ENCODE measurements at regions not wholly inside any gene's neighbourhood (a gene's known extent, or its start where the extent isn't known, plus 50 kb on each side); places are given as distances from the start of the nearest gene placed in this dataset.

DNA sequence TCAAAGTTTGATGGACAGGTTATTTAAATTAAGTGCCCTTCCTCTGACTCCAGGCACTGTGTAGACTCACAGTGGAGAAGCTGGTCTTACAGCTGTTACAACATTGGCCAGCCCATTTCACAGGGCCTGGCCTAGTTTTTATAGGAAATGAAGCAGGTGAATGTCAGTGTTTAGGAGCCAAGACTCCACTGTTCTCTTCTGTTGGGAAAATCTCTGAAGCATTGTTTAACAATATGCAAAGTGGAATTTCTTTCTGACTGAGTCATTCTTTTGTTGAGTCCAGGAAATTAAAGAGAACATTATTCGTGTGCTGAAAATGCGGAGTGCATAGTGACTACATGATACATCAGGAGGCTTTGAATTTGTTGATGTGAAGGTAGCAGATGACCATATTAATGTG lies 64.7 kb downstream of the ARRDC4 start:
- no peak for DNase-seq (ENCODE audit: low read depth in 4 of 4, low spot score in 2 of 4)

DNA sequence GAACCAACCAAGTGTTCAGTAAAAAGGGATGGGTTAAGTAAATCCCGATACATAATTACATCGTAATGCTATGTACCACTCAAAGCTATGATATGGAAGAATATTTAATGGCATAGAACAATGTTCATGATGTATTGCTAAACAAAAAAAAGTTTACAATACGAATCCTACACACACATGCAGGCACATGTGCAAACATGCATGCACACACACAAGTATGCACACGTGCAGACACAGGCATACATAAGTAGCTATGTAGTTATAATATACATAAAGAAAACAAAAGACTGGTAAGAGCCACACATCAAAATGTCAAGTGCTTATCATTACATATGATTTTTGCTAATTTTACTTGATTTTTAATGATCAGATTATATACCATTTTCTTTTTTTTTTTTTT lies 74.2 kb downstream of the ARRDC4 start:
- DNase-seq (ENCODE audit: low read depth in 4 of 4, low spot score in 2 of 4): no peak

GRCh38 chr15:98035134-98035533 lies 74.6 kb downstream of the ARRDC4 start:
- DNase-seq (ENCODE audit: low read depth in 4 of 4, low spot score in 2 of 4): no peak

DNA sequence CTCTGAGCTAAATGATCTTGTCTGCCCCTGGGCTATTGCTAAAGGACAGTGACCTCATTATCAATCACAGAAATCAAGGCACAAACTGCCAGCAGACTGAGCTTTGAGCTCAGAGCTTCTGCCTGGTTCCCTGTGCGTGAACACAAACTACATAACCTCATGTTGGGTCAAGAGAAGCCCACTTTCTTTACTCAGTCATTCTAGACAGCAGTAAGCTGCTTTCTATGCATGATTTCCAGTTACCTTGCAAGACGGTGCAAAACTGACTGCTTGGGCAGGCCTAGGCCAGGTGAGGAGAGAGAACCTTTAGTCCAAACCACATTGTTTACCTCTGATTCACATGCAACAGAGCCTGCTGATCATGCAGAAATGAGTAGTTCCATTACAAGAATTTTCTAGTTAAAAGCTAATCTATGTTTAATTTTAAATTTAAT lies 75.1 kb downstream of the ARRDC4 start:
- DNase-seq (ENCODE audit: low read depth in 4 of 4, low spot score in 2 of 4): no peak

DNA sequence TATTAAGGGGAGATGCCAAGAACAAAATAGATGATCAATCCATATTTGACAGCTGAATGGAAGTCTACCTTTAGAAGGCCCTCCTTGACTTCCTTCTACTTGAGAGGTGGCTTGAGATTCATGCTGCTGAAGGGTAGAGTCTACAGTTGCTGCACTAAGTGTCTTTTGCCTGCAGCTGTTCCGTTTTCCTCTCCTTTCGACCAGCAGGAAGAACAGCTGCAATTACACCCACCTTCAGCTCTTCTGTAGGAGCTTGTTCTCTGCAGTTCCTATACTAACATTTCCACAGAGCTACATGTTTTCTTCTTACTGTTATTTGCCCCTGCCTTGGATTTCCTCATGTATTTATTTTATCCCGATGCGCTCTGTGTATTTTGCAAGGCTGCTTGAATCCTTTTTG lies 79.1 kb downstream of the ARRDC4 start:
- no peak for DNase-seq (ENCODE audit: low read depth in 4 of 4, low spot score in 2 of 4)

DNA sequence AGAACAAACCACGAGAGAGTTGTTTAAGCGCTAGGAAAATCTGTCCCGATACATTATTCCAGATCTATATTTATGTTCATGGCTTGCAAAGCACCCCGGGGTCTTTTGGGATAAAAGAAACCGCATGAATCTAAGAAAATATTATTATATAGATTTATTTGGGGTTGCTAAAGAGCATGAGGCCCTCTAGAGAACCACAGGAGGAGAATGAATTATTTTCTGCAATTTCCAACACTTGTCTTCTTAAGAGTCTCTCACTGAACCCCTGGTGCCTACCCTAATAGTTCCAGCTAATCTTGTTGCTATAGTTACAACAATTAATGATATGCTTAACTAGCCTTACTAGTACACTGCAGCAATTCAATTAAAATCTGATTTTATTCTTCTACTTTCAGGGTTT lies 79.6 kb downstream of the ARRDC4 start:
- DNase-seq (ENCODE audit: low read depth in 4 of 4, low spot score in 2 of 4): no peak

GRCh38 chr15:98043160-98044014 lies 82.9 kb downstream of the ARRDC4 start:
- no peak for DNase-seq (ENCODE audit: low read depth in 4 of 4, low spot score in 2 of 4)

- DNase-seq (ENCODE audit: low read depth in 4 of 4, low spot score in 2 of 4): no peak
Observed at GRCh38 chr15:98051734-98052133, 91.2 kb downstream of the ARRDC4 start.

DNA sequence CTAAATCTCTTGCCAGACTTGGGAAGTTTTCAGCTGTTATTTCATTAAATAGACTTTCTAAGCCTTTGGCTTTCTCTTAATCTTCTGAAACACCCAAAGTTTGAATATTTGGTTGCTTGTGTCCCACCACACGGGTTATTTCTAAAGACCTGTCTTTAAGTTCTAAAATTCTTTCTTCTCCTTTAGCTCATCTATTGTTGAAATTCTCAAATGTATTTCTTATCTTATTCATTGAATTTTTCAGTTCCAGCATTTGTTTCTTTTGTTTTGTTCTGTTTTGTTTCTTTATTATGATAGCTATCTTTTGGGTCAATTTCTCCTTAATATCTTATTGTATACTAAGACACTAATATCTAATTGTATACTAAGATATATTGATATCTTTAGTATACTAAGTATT lies 97.0 kb downstream of the ARRDC4 start:
- no peak for DNase-seq (ENCODE audit: low read depth in 4 of 4, low spot score in 2 of 4)

- DNase-seq (ENCODE audit: low read depth in 4 of 4, low spot score in 2 of 4): no peak
Observed at GRCh38 chr15:98062869-98063268, 102.4 kb downstream of the ARRDC4 start.

- DNase-seq (ENCODE audit: low read depth in 4 of 4, low spot score in 2 of 4): no peak
Observed at GRCh38 chr15:98063315-98063714, 102.8 kb downstream of the ARRDC4 start.

- DNase-seq (ENCODE audit: low read depth in 4 of 4, low spot score in 2 of 4): no peak
Observed at GRCh38 chr15:98063871-98064270, 103.4 kb downstream of the ARRDC4 start.

DNA sequence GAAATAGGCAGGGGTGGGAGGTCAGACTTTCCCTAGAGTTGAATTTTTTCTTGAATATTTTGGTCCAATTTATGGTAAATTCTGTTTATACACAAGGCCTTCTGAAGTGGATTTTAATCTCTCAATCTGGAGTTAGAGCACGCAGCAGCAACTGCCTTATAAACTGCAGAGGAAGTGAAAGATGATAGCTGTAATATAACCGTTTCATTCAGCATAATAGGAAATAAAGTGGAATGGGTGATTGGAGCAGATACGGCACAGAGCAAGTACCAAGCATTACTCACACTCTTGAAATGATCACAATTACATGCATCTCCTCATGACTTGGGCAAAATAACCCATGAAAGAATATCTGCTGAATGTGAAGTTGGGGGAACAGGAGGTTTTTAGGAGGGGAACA lies 106.8 kb downstream of the ARRDC4 start:
- no peak for DNase-seq (ENCODE audit: low read depth in 4 of 4, low spot score in 2 of 4)

GRCh38 chr15:98069256-98069655 lies 108.8 kb downstream of the ARRDC4 start:
- no peak for DNase-seq (ENCODE audit: low read depth in 4 of 4, low spot score in 2 of 4)

GRCh38 chr15:98070137-98070536 lies 109.6 kb downstream of the ARRDC4 start:
- no peak for DNase-seq (ENCODE audit: low read depth in 4 of 4, low spot score in 2 of 4)

GRCh38 chr15:98071786-98072185 lies 111.3 kb downstream of the ARRDC4 start:
- DNase-seq (ENCODE audit: low read depth in 4 of 4, low spot score in 2 of 4): no peak

DNA sequence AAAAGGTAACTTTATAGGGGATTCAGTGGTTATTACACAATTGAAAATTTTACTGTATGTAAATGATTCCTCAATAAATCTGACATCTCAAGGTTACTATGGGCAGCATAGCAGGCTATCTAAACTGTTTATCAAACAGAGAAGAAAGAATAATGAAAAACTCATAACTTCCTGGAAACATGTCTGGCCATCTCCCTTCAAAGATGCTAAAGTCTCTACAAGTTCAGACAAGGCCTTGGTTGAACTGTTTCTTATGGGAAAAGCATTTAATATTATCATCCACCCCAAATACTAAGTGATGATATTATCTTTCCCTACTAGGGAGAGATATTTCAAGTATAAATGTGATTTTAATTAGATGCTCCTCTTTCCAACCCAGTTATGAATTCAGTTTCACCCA lies 114.9 kb downstream of the ARRDC4 start:
- DNase-seq (ENCODE audit: low read depth in 4 of 4, low spot score in 2 of 4): no peak

GRCh38 chr15:98076021-98076816 lies 115.7 kb downstream of the ARRDC4 start:
- no peak for DNase-seq (ENCODE audit: low read depth in 4 of 4, low spot score in 2 of 4)

GRCh38 chr15:98077186-98077585 lies 116.7 kb downstream of the ARRDC4 start:
- no peak for DNase-seq (ENCODE audit: low read depth in 4 of 4, low spot score in 2 of 4)

- no peak for DNase-seq (ENCODE audit: low read depth in 4 of 4, low spot score in 2 of 4)
Observed at GRCh38 chr15:98080791-98081190, 120.3 kb downstream of the ARRDC4 start.

- no peak for DNase-seq (ENCODE audit: low read depth in 4 of 4, low spot score in 2 of 4)
Observed at GRCh38 chr15:98083203-98083910, 122.9 kb downstream of the ARRDC4 start.
